ENCODE measurements at regions not wholly inside any gene's neighbourhood (a gene's known extent, or its start where the extent isn't known, plus 50 kb on each side); places are given as distances from the start of the nearest gene placed in this dataset.

DNA sequence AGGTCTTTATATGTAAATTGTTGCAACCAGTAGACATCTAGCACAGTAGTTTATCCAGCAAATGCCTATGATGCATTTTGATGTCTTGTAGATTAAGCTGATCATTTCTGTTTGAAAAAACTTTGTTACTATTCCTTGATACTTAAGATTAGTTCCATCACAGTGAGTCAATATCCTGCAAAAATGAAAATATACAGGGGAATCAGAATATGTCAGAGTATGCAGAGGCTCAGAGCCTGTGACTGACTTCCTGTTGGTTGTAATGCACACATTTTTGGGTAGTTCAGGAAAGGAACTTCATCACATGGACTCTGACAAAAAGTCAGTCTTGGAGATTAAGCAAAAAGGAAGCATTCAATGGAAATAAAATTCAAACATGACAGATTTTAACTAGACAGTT, 815.5 kb downstream of the FAT4 start:
- FAIRE-seq = no peak
- CTCF ChIA-PET = no interaction called here
- Histone ChIP-seq H2AFZ (ENCODE audit: control insufficient read depth, low read depth, low read length) (no peak overlapping the region), H3K36me3 (ENCODE audit: control insufficient read depth in 2 of 2, insufficient read depth in 2 of 2, low read length in 1 of 2) (no peaks in the 10 kb centered on the region), H3K27me3 (replicated peaks in 1 of 2; ENCODE audit: control insufficient read depth in 2 of 2, insufficient read depth in 2 of 2, low read length in 1 of 2) (no peaks in the 10 kb centered on the region), H3K4me3 (no peak overlapping the region), H3K4me1 (ENCODE audit: control insufficient read depth, insufficient read depth, low read length) (no peaks in the 10 kb centered on the region), H3K9ac (ENCODE audit: control insufficient read depth, insufficient read depth, low read length) (no peak overlapping the region), H4K20me1 (ENCODE audit: control insufficient read depth, insufficient read depth) (no peaks in the 10 kb centered on the region), H3K4me2 (ENCODE audit: control insufficient read depth, insufficient read depth) (no peak overlapping the region), H3K9me3 (replicated peaks; ENCODE audit: control insufficient read depth, insufficient read depth, low read length) (no peaks in the 10 kb centered on the region), H3K27ac (ENCODE audit: control insufficient read depth, insufficient read depth) (no peak overlapping the region), H3K79me2 (ENCODE audit: control insufficient read depth, insufficient read depth, low read length) (no peaks in the 10 kb centered on the region)
- TF ChIP-seq STAT1 (conservative IDR thresholded peaks at IDR 0.05) (no peak), STAT3 (IDR thresholded peaks at IDR 0.05; ENCODE audit: low read depth, low read length) (no peak), BACH1 (IDR thresholded peaks at IDR 0.05; ENCODE audit: borderline replicate concordance) (no peak), ESRRA (IDR thresholded peaks at IDR 0.05; ENCODE audit: low read length) (no peak), ZNF274 (IDR thresholded peaks at IDR 0.05; ENCODE audit: insufficient read depth, insufficient read length) (no peak)
- RAD21 ChIA-PET (ENCODE audit: unreplicated experiment) = no interaction called here
- no peak for DNase-seq (ENCODE audit: low read depth, low spot score)
- BruUV-seq (replicated peaks) = no TSS peak
- ATAC-seq = no peak
- in situ Hi-C loops (cut with MboI) = no loop called here
- intact Hi-C loops (cut with micrococcal nuclease; ENCODE audit: unreplicated experiment) = no loop called here
- SMC1A ChIA-PET (ENCODE audit: uncharacterized antibody, unreplicated experiment) = no interaction called here
- POLR2A ChIA-PET = interaction anchor here (0.6 kb wide), 1 partner anchor 26 kb away, joined by 3 read pairs; no protein-coding TSS in a partner anchor

- Histone ChIP-seq H3K9me3 (replicated peaks; ENCODE audit: control insufficient read depth, insufficient read depth, low read length) (no peaks in the 10 kb centered on the region), H3K36me3 (ENCODE audit: control insufficient read depth in 2 of 2, insufficient read depth in 2 of 2, low read length in 1 of 2) (no peaks in the 10 kb centered on the region), H3K27ac (ENCODE audit: control insufficient read depth, insufficient read depth) (no peak overlapping the region), H3K4me3 (no peak overlapping the region), H3K4me1 (ENCODE audit: control insufficient read depth, insufficient read depth, low read length) (no peaks in the 10 kb centered on the region), H3K9ac (ENCODE audit: control insufficient read depth, insufficient read depth, low read length) (no peak overlapping the region), H3K27me3 (replicated peaks in 1 of 2; ENCODE audit: control insufficient read depth in 2 of 2, insufficient read depth in 2 of 2, low read length in 1 of 2) (no peaks in the 10 kb centered on the region), H3K79me2 (ENCODE audit: control insufficient read depth, insufficient read depth, low read length) (no peaks in the 10 kb centered on the region), H2AFZ (ENCODE audit: control insufficient read depth, low read depth, low read length) (no peak overlapping the region), H3K4me2 (ENCODE audit: control insufficient read depth, insufficient read depth) (no peak overlapping the region), H4K20me1 (ENCODE audit: control insufficient read depth, insufficient read depth) (no peaks in the 10 kb centered on the region)
- TF ChIP-seq ATF7 (IDR thresholded peaks at IDR 0.05; ENCODE audit: low read depth) = peak; percentile 16; the same call in 1 of the 2 replicates
- TF ChIP-seq POLR2A (IDR thresholded peaks at IDR 0.05; ENCODE audit: low read depth, low read length) = no peak
- no TSS peak for BruUV-seq (replicated peaks)
- FAIRE-seq (no peak), ATAC-seq (no peak), DNase-seq (ENCODE audit: low read depth, low spot score) (no peak)
- CTCF ChIA-PET = no interaction called here
- RAD21 ChIA-PET (ENCODE audit: unreplicated experiment) = no interaction called here
- in situ Hi-C loops (cut with MboI) (no loop called here), intact Hi-C loops (cut with micrococcal nuclease; ENCODE audit: unreplicated experiment) (no loop called here)
- POLR2A ChIA-PET = no interaction called here
- WGBS (ENCODE audit: insufficient coverage, insufficient replicate concordance, low lambda C conversion rate, missing lambda C conversion rate) = 35% methylated on average over 5 of the region's 5 CpGs
- SMC1A ChIA-PET (ENCODE audit: uncharacterized antibody, unreplicated experiment) = no interaction called here
Measured at GRCh38 chr4:126136922-126137781, 822.4 kb downstream of the FAT4 start.
